Femur (tissue), 1 donor: ENCODE measurements at regions not wholly inside any gene's neighbourhood (a gene's known extent, or its start where the extent isn't known, plus 50 kb on each side); places are given as distances from the start of the nearest gene placed in this dataset.
"Not testable (repeated sequence)": the region's sequence is repeated elsewhere in the genome, so short reads cannot be mapped to it uniquely, and the experiment has no call there.

Experiments
- DNase-seq: peaks from one replicate; pipeline ENCODE4 v3.0.0-alpha.2; 2017

DNA sequence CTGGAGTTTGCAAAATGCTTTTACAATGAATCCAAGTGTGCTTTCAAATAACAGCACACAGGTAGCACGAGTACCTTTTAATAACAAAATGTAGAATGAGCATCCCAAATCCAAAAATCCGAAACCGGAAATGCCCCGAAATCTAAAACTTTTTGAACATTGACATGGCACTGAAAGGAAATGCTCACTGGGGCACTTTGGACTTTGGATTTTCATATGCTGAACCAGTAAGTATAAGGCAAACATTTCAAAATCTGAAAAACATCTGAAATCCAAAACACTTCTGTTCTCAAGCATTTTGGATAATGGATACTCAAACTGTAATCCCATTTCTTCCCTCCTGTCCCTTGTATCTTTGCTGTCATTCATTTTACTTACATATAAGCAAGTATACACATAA is 50.1 kb downstream of the GCNT4 start:
- no peak for DNase-seq

DNA sequence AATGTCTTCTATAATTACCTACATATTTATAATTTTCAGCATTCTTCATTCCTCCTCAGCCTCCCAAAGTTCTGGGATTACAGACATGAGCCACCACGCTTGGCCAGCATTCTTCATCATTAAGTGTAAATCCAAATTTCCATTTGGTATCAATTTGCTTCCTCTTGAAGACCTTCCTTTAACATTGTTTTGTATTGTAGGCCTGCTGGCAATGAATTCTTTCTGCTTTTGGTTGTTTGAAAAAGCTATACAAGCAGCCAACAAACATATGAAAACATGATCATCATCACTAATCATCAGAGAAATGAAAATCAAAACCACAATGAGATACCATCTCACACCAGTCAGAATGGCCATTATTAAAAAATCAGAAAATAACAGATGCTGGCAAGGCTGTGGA is 56.4 kb downstream of the GCNT4 start:
- no peak for DNase-seq

DNA sequence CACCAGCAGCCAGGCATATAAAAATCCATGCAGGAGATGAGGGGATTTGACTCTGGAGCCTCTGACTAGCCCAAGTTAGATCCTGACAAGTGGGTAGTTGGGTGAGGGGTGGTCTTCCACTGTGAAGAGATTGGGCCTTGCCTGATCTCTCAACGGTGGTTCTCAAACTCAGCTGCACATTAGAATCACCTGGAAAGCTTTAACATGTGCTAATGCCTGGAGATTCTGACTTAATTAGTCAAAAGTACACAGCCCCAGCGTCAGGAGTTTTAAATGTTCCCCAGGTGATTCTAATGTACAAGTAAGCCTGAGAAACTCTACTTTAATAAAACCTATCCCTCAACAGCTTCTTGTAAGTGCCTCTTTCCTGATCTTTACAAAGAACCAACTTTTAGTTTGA is 57.5 kb downstream of the GCNT4 start:
- no peak for DNase-seq

DNA sequence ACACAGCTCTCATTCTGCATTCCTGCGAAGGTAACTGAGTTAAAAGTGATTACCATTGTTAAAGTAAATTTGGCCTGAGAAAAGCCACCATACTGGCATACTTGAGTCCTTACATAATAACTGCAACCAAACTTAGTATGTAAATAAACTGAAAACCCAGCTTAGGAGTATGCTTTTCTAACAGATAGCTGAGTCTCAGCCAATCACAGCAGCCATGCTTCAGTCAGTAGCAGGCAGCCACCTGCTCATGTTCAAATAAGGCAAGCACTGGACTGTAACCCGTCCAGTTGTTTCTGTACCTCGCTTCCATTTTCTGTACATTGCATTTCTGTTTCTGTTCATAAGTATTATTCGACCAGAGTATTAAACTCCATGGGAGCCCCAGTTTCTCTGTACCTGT is 58.6 kb downstream of the GCNT4 start:
- DNase-seq = no peak

DNA sequence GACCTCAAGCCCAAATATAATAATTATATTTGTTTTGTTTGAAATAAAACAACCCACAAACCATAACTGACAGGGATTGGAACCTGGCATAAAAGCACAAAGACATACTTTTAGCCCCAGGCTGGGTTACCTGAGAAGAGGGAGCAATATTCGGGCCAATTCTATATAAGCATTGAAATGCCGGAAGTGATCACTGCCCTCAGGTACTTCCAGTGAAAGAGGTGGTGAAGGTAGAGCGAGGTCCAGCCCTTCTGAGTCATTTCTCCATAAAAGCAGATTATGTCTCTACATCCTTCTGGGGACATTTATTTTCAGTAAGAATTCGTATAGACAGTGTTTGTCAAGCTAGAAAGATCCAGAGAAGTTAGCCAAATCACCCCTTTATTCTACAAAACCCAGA is 59.6 kb downstream of the GCNT4 start:
- no peak for DNase-seq

DNA sequence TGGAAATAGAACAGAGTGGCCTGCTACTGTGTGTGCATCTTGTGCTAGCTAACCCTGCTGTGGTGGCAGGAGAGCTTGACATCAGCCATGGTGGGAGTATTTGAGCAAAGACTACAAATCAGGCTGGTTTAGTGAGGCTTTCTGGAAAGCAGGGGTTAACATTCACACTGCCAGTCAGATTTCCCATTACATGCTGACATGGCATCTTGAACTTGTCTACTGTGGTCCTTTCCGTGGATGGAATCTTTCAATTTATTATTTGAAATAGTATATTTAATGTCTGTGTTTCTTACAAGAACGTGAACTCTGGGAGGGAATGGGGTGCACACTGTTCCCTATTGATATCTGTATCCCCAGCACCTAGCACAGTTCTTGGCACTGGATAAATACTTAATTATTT is 60.8 kb downstream of the GCNT4 start:
- no peak for DNase-seq

DNA sequence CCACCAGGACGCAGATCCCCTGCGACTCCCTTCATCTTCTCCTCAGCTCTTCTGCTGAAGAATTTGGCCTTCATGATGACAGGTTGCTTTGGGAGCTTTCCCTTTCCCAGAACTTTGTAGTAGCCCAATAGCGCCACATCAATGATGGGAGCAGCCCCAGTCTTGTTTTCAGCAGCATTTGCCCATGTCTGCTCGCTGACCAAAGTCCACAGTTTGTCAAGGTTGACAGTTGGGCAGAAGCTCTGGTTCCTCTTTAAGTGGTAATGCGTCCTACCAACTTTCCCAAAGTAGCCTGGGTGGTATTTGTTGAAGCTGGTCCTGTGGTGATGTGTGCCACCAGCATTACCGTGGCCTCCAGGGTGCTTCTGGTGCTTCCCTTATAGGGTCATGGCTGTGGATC is 62.2 kb downstream of the GCNT4 start:
- DNase-seq = no peak

DNA sequence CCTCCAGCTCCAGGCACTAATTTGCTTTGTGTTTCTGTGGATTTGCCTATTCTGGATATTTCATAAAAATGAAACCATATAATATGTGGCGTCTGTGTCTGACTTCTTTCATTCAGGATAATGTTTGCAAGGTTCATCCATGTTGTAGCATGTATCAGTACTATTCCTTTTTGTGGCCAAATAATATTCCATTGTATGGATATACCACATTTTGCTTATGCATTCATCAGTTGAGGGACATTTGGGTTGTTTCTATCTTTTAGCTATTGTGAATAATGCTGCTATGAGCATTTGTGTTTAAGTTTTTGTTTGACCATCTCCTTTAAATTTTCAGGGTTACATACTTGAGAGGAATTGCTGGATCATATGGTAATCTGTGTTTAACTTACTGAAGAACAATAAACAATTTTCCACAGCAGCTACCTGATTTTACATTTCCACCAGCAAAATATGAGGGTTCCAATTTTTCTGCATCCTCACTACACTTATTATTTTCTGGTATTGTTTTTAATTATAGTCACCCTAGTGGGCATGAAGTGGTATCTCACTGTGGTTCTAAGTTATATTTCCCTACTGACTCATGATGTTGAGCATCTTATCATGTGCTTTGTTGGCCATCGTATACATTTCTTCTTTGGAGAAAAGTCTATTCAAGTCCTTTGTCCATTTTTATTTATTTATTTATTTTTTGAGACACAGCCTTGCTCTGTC is 63.9 kb downstream of the GCNT4 start:
- no peak for DNase-seq

DNA sequence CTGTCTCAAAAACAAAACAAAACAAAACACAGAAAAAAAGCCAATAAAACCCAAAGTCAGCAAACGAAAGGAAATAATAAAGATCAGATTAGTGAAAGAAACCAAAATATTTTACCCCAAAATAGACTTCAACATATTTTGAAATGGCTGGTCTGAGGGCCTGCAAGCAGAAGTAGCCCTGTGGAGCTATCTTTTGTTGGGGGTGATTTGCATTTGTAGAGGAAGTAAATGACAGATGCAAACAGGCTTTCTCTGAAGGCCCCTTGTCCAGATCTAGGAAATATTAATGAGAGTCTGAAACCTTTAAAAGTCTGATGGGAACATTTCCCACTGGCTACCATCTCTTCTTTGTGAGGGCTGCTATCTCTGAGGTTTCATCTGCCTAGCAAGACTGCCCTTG is 74.0 kb downstream of the GCNT4 start:
- no peak for DNase-seq

DNA sequence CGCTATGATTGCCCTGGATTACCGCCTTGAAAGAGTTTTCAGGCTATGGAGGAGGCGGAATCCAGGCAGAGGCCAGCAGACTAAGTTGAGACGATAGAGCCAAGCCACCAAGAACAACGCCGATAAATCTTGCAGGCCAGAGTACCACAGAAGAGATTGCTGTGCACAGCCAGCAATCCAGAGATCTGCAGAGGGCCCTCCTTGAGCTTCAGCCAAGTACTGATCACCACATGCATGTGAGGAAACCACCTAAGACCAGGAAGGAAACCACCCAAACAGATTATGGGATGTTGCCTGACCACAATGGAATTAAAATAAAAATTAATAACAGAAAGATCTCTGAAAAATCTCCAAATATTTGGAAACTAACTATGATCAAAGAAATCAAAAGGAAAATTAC is 74.9 kb downstream of the GCNT4 start:
- peak; percentile 20 for DNase-seq

DNA sequence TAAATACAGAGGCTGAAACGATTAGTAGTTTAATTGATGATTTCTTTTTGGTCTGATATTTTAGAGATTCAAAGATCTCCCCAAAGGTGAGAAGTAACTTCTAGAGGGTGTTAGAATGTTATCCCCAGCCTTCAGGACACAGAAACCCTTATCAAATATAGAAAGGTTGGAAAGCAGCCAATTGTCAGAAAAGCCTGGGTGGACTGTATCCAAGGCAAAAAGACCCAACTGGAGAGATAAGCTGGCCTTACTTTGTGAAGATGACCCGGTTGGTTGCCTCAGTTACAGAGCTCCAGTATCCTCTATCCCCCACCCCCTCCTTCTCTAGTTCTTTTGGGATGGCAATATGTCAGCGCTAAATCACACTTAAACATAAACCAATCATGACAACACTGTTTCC is 75.7 kb downstream of the GCNT4 start:
- no peak for DNase-seq

DNA sequence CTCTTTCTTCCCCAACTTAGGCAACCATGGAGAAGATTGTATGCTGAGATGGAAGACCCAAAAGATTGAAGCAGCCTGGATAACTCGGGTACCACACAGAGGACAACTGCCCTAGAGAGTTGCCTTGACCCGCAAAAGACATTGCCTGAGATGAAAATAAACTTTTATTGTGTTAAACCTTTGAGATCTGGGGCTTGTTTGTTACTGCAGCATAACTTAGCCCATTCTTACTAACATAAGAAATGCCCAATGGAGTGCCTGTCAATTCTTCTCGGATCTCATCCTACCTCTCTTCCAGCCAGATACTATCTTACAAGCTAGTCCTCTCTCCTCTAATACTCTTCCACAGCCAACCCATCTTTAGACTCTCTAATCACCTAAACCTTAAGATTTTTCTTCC is 76.8 kb downstream of the GCNT4 start:
- no peak for DNase-seq

DNA sequence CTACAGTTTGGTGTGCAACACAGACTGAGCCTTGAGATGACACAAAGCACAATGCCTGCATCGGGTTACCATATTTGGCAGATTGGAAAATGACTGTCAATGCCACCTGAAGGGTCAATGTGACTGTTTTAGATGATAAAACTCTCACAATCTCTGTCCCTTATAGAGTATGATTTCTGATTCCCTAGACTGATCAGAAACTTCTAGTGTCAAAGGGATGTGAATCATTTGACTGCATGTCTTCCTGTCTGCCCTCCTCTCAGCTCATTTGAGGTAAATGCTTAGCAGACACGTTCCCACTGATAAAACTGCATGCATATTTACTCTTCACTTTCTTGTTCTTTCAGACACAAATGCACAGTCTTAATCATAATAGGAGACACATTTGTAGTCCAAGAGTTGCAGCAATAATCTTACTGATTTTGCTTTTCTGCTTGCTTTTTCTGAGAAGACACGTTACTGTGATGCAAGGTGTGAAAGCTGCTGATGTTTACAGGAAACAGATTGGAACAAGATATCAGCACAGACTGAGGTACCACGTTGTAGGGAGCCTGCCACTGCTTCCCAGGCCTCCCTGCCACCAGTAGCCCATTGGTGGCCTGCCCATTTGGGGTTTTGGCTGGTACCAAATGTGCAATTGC is 77.8 kb downstream of the GCNT4 start:
- no peak for DNase-seq

DNA sequence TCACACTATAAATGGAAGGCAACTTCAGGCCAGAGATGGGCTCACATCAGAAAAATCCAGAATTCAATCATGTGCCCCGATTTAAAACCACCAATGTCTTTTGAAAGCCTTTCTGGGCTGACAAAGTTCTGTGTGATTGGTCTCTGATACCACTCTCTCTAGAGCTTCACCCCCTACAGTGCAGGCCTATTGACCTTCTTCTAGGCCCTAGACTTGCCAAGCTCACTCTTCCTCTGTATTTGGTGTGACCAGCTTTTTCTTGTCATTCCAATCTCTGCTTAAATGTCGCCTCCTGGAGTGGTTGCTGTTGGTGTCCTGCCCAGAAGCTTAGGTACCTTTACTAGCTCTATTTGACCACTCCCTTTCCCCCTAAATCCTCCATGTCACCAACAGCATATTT is 78.7 kb downstream of the GCNT4 start:
- DNase-seq = no peak

DNA sequence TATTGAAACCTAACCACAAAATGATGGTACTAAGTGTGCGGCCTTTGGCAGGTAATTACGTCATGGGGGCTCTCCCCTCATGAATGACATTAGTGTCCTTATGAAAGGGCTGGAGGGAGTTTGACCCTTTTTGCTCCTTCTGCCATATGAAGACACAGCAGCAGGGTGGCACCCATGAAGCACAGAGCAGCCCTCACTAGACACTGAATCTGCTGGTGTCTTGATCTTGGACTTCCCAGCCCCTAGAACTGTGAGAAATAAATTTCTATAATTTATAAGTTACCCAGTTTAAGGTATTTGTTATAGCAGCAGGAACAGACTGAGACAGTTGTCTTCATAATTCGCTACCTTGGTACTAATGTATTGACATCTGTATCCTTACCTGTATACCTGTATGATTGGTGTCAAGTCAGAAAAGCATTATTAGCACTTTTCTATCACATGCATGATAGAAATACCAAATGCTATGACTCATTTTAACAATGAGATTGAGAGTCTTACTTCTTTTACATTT is 80.4 kb downstream of the GCNT4 start:
- DNase-seq = no peak

DNA sequence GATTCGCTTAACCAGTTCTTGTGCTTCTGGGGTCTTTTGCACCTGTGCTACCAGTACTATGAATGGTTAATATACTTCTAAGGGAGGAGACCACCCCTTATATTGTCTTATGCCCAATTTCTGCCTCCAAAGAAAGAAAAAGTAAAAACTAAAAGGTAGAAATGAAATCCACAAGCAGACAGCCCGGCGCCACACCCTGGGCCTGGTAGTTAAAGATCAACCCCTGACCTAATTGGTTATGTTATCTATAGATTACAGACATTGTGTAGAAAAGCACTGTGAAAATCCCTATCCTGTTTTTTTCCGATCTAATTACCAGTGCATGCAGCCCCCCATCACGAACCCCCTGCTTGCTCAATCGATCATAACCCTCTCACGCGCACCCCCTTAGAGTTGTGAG is 81.5 kb downstream of the GCNT4 start:
- DNase-seq = not testable (repeated sequence)

DNA sequence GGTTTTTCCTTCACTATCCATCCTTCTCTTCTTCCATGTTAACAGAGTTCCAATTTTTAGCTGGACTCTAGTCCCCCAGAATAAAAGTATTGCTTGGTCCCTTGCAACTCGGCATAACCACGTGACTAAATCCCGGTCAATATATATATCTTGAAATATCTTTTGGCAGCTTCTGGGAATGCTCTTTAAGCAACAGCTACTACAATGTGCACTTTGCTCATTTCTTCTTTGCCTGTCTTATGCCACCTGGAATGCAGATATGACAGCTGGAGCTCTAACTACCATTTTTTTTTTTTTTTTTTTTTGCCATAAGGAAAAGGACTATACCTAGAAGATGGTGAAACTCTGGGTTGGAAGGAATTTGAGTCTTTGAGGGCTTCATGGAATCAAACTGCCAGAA is 82.6 kb downstream of the GCNT4 start:
- no peak for DNase-seq

DNA sequence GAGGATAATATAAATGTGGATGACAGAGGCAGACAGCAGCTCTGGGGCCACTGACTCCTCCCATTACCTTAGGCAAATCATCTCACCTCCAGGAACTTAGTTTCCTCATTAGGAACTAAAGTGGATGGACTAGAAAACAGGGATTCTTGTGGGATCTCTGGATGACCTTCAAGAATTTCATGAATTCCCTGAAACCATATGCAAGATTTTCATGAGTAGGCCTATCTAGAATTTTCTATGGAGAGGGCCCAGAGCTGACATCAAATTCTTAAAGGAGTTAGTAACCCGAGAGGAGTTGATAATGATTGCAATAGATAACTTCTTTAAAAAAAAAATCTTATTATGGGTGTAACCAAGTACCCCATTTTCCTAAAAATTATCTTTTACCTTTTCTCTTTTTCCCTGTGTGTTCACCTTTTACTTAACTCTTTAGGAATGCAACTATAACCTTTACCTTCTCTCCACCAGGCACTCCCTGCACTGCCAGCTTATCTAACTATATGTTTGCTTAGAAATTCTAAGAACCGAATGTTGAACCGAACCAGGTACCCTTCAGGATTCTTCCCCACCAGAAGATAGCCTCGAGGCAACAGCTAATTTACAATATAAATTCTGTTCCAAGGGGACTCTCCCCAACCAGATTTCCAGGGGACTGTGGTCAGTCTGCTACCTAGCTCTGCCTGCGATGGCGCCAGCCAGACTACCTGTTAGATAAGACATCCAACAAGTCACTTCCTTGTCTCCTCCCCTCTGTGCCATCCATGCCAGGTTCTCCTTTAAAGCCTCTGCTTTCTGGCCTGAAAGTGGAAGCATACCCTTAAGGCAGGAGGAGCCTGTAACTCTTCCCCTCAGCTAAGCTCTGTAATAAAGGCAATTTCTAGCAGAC is 86.0 kb downstream of the GCNT4 start:
- DNase-seq = no peak

DNA sequence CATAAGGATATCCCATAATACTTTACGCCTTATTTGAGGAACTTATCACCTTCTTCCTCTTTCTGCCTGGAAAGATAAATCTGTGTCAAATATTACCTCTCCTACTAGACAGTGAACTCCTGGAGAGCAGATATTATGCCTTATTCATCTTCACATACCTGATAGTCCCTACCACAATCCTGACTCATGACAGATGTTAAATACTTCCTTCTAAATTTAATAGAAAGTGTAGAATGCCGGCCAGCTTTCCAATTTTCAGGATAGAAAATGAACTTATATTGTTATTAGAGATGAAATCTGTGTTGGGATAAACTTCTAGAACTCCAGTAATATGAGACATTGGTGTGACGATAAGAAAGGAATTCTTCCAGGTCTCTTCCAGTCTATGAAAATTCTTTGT is 89.0 kb downstream of the GCNT4 start:
- DNase-seq = no peak

DNA sequence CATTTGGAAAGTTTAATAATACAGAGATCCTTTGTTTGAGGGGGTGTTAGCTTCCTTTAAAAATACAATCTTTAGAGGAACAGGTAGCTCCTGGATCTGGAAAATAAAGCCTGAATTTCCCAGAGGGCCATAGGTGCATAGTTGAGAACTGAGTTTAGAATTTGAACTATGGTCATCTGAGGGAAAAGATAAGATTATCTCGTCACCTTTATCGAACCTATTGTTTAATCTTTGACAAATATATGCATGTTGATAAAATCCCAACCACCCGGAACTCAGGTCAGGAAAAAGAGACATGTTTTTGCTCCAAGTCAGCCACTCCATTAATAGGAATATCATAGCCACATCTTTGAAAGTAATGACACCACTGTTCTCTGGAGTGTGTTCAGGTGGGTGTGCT is 91.7 kb upstream of the FAM169A start:
- DNase-seq = no peak

DNA sequence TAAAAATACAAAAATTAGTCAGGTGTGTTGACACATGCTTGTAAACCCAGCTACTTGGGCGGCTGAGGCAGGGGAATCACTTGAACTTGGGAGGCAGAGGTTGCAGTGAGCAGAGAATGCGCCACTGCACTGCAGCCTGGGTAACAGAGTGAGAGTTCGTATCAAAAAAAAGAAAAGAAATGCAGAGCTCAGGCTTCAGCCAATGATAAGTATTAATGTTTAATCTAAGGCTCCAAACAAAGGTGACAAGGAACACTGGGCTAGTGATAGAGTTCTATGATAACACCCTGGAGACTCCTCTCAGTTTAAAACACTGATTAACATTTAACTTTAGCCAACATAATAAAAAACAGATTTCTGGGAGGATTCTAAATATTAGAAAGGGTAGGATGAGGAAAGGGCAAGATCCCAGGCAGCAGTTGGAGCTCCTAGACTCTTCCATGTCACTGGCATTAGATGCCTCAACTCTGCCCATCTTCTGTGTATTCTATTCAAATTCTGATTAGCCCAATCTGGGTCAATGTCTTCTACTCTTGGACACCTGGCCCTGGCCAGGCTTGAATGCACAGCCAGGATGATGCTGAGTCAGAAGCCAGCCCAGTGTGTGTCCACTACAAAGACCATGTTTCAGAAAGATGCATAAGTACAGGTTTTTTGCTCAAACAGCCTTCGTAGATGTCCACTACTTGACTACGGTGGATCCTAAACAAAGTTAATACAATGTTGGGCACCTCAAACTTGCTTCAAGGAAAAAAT is 91.0 kb upstream of the FAM169A start:
- DNase-seq = no peak

DNA sequence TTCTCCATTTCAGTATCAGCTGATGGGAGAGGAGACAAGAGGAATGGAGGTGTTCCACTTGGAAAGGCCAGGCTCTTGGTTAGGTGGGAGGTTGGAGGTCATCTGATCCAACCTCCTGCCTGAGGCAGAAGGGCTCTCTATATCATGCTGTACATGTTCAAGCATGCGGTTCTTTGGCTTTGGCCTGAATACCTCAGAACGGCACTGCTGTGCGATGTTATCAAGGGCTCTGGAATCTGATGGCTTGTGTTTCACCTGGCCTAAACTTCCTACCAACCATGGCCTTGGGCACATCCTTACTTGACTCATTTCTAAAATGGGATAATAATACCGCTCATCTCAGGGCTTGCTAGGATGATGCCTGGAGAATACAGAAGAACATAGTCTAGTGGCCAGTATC is 90.1 kb upstream of the FAM169A start:
- DNase-seq = no peak

DNA sequence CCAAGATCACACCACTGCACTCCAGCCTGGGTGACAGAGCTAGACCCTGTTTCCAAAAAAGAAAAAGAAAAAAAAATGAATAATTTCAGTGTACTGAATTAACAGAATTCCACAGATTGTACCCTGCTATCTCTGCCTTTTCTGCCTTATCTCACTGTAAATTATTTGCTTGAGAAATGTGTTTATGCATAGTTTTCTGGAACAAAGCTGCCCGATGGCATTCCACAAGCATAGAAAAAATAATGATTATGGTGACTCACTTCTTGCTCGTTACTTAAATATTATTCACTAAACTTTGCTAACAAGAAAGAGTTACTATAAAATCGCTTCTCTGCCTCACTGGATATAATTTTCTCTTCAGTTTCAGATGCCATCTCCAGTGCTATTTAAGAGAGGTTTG is 88.7 kb upstream of the FAM169A start:
- DNase-seq = no peak
